ENCODE measurements at regions not wholly inside any gene's neighbourhood (a gene's known extent, or its start where the extent isn't known, plus 50 kb on each side); places are given as distances from the start of the nearest gene placed in this dataset.

GRCh38 chr2:157191186-157191585 lies 66.3 kb upstream of the GALNT5 start:
- TF ChIP-seq, protein P1, sequence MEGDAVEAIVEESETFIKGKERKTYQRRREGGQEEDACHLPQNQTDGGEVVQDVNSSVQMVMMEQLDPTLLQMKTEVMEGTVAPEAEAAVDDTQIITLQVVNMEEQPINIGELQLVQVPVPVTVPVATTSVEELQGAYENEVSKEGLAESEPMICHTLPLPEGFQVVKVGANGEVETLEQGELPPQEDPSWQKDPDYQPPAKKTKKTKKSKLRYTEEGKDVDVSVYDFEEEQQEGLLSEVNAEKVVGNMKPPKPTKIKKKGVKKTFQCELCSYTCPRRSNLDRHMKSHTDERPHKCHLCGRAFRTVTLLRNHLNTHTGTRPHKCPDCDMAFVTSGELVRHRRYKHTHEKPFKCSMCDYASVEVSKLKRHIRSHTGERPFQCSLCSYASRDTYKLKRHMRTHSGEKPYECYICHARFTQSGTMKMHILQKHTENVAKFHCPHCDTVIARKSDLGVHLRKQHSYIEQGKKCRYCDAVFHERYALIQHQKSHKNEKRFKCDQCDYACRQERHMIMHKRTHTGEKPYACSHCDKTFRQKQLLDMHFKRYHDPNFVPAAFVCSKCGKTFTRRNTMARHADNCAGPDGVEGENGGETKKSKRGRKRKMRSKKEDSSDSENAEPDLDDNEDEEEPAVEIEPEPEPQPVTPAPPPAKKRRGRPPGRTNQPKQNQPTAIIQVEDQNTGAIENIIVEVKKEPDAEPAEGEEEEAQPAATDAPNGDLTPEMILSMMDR (IDR thresholded peaks at IDR 0.05; ENCODE audit: low read depth, low read length): no peak
- TF ChIP-seq EZH2phosphoT487 (IDR thresholded peaks at IDR 0.05; ENCODE audit: low read depth): no peak
